ENCODE measurements at regions not wholly inside any gene's neighbourhood (a gene's known extent, or its start where the extent isn't known, plus 50 kb on each side); places are given as distances from the start of the nearest gene placed in this dataset.
"Not testable (repeated sequence)": the region's sequence is repeated elsewhere in the genome, so short reads cannot be mapped to it uniquely, and the experiment has no call there.

- no peak for DNase-seq (ENCODE audit: low read depth)
- in situ Hi-C loops (cut with HindIII; ENCODE audit: low pct_unique_long_range_greater_than_20kb, low sequenced_read_pairs), result no loop called here
These were observed 1004.0 kb downstream of the HACE1 start for GRCh38 chr6:103855750-103856149.

- no peak for DNase-seq (ENCODE audit: low read depth)
- in situ Hi-C loops (cut with HindIII; ENCODE audit: low pct_unique_long_range_greater_than_20kb, low sequenced_read_pairs), result no loop called here
These were observed 1005.7 kb downstream of the HACE1 start for GRCh38 chr6:103854059-103854458.

- no peak for DNase-seq (ENCODE audit: low read depth)
- in situ Hi-C loops (cut with HindIII; ENCODE audit: low pct_unique_long_range_greater_than_20kb, low sequenced_read_pairs), result no loop called here
These were observed 1021.3 kb downstream of the HACE1 start for GRCh38 chr6:103838457-103838856.

- in situ Hi-C loops (cut with HindIII; ENCODE audit: low pct_unique_long_range_greater_than_20kb, low sequenced_read_pairs), result no loop called here
- no peak for DNase-seq (ENCODE audit: low read depth)
These were observed 1033.5 kb downstream of the HACE1 start for GRCh38 chr6:103826209-103826608.

GRCh38 chr6:103820148-103820547 lies 1039.6 kb downstream of the HACE1 start:
- DNase-seq (ENCODE audit: low read depth), result no peak
- in situ Hi-C loops (cut with HindIII; ENCODE audit: low pct_unique_long_range_greater_than_20kb, low sequenced_read_pairs), result no loop called here

GRCh38 chr6:103819509-103819908 lies 1040.2 kb downstream of the HACE1 start:
- in situ Hi-C loops (cut with HindIII; ENCODE audit: low pct_unique_long_range_greater_than_20kb, low sequenced_read_pairs), result no loop called here

GRCh38 chr6:103812970-103813369 lies 1046.7 kb downstream of the HACE1 start:
- in situ Hi-C loops (cut with HindIII; ENCODE audit: low pct_unique_long_range_greater_than_20kb, low sequenced_read_pairs), result no loop called here
- no peak for DNase-seq (ENCODE audit: low read depth)

More at GRCh38 chr6:103819509-103819908, 1040.2 kb downstream of the HACE1 start:
- DNase-seq (ENCODE audit: low read depth), result no peak

- peak; percentile 8 for DNase-seq (ENCODE audit: low read depth)
- in situ Hi-C loops (cut with HindIII; ENCODE audit: low pct_unique_long_range_greater_than_20kb, low sequenced_read_pairs), result not testable (repeated sequence)
These were observed 1057.7 kb downstream of the HACE1 start for GRCh38 chr6:103801901-103802479.

- no peak for DNase-seq (ENCODE audit: low read depth)
- in situ Hi-C loops (cut with HindIII; ENCODE audit: low pct_unique_long_range_greater_than_20kb, low sequenced_read_pairs), result no loop called here
These were observed 1059.6 kb downstream of the HACE1 start for GRCh38 chr6:103799971-103800670.

GRCh38 chr6:103798166-103798565 lies 1061.6 kb downstream of the HACE1 start:
- in situ Hi-C loops (cut with HindIII; ENCODE audit: low pct_unique_long_range_greater_than_20kb, low sequenced_read_pairs), result no loop called here
- no peak for DNase-seq (ENCODE audit: low read depth)

GRCh38 chr6:103797738-103798137 lies 1062.0 kb downstream of the HACE1 start:
- in situ Hi-C loops (cut with HindIII; ENCODE audit: low pct_unique_long_range_greater_than_20kb, low sequenced_read_pairs), result no loop called here
- peak; percentile 5 for DNase-seq (ENCODE audit: low read depth)

- in situ Hi-C loops (cut with HindIII; ENCODE audit: low pct_unique_long_range_greater_than_20kb, low sequenced_read_pairs), result no loop called here
- no peak for DNase-seq (ENCODE audit: low read depth)
These were observed 1068.3 kb downstream of the HACE1 start for GRCh38 chr6:103791458-103791857.

- in situ Hi-C loops (cut with HindIII; ENCODE audit: low pct_unique_long_range_greater_than_20kb, low sequenced_read_pairs), result no loop called here
- no peak for DNase-seq (ENCODE audit: low read depth)
These were observed 1075.6 kb downstream of the HACE1 start for GRCh38 chr6:103784117-103784516.

GRCh38 chr6:103783329-103783728 lies 1076.4 kb downstream of the HACE1 start:
- DNase-seq (ENCODE audit: low read depth), result peak; percentile 42
- in situ Hi-C loops (cut with HindIII; ENCODE audit: low pct_unique_long_range_greater_than_20kb, low sequenced_read_pairs), result no loop called here

- DNase-seq (ENCODE audit: low read depth), result no peak
- in situ Hi-C loops (cut with HindIII; ENCODE audit: low pct_unique_long_range_greater_than_20kb, low sequenced_read_pairs), result no loop called here
These were observed 1090.3 kb downstream of the HACE1 start for GRCh38 chr6:103769431-103769830.

- in situ Hi-C loops (cut with HindIII; ENCODE audit: low pct_unique_long_range_greater_than_20kb, low sequenced_read_pairs), result no loop called here
- DNase-seq (ENCODE audit: low read depth), result no peak
These were observed 1109.1 kb downstream of the HACE1 start for GRCh38 chr6:103750603-103751002.

- in situ Hi-C loops (cut with HindIII; ENCODE audit: low pct_unique_long_range_greater_than_20kb, low sequenced_read_pairs), result no loop called here
- no peak for DNase-seq (ENCODE audit: low read depth)
These were observed 1125.7 kb downstream of the HACE1 start for GRCh38 chr6:103734016-103734415.

GRCh38 chr6:103729658-103730057 lies 1130.1 kb downstream of the HACE1 start:
- in situ Hi-C loops (cut with HindIII; ENCODE audit: low pct_unique_long_range_greater_than_20kb, low sequenced_read_pairs), result no loop called here

GRCh38 chr6:103723438-103724322 lies 1136.0 kb downstream of the HACE1 start:
- no peak for DNase-seq (ENCODE audit: low read depth)
- in situ Hi-C loops (cut with HindIII; ENCODE audit: low pct_unique_long_range_greater_than_20kb, low sequenced_read_pairs), result no loop called here

More at GRCh38 chr6:103729658-103730057, 1130.1 kb downstream of the HACE1 start:
- no peak for DNase-seq (ENCODE audit: low read depth)
